OCI-LY3 (cell line): ENCODE measurements at regions not wholly inside any gene's neighbourhood (a gene's known extent, or its start where the extent isn't known, plus 50 kb on each side); places are given as distances from the start of the nearest gene placed in this dataset.

Experiments
- CTCF ChIP-seq: fragments of 200-600, 300-600 bp; sonication (generic); IDR thresholded peaks from 2 replicates; pipeline ENCODE4 v1.5.1; 2014; ENCODE audit warnings: antibody characterized with exemption, low read length, low read depth
- EZH2phosphoT487 ChIP-seq: fragments of 200-600 bp; shearing (Covaris generic); IDR thresholded peaks from 2 replicates; pipeline ENCODE4 v1.6.1; 2018; ENCODE audit warnings: antibody characterized with exemption, mixed run types, low read depth

- TF ChIP-seq CTCF (no peak), EZH2phosphoT487 (no peak)
Observed at GRCh38 chr3:20307383-20307782, 121.4 kb upstream of the SGO1 start.
